ENCODE measurements at regions not wholly inside any gene's neighbourhood (a gene's known extent, or its start where the extent isn't known, plus 50 kb on each side); places are given as distances from the start of the nearest gene placed in this dataset.
A peak's percentile ranks its signal among the peaks of the same experiment; 100 is the strongest.

DNA sequence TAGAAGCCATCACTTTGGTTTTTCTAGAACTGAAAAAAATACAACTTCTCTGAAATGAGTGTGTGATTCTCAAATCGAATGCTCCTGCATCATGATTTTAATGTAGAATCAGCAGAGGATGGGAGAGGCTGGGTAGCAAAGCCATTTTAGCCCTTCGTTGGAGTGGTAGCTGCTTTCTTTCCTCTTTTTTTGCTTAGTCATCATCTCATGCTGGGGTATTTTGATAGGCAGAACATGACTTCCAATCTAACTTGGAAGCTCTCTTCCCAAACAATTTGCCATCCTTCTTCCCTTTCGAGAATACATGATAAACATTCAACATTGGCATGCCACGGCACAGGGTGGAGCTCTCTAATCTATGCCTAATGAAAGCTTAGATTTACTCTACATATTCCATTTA lies 311.2 kb upstream of the LRATD1 start:
- H3K18ac ChIP-seq (ENCODE audit: extremely low read depth, low read length): no peak overlapping the region
- no peak overlapping the region for H3K14ac ChIP-seq (ENCODE audit: insufficient read length)
- no peaks in the 10 kb centered on the region for H3K36me3 ChIP-seq (ENCODE audit: control insufficient read depth in 2 of 4, insufficient read depth in 4 of 4, low read length in 3 of 4)
- no peak overlapping the region for H3K56ac ChIP-seq (replicated peaks; ENCODE audit: insufficient read length, low read depth, low read length)
- no peak overlapping the region for H2BK20ac ChIP-seq (ENCODE audit: low read length)
- no peak overlapping the region for H3K4me2 ChIP-seq (ENCODE audit: insufficient read depth in 1 of 2, low read depth in 2 of 2, low read length in 2 of 2)
- H4K8ac ChIP-seq (ENCODE audit: extremely low read depth, insufficient read depth, low read length): no peak overlapping the region
- no peak overlapping the region for H3K4ac ChIP-seq (replicated peaks; ENCODE audit: insufficient read length, low read depth, low read length)
- H2BK12ac ChIP-seq (ENCODE audit: low read depth, low read length): no peak overlapping the region
- WGBS, 2 experiments (ENCODE audit: extremely low coverage in 1 of 2, insufficient coverage in 1 of 2, insufficient read length in 1 of 2, insufficient replicate concordance in 2 of 2, low coverage in 1 of 2, low lambda C conversion rate in 2 of 2, missing lambda C conversion rate in 1 of 2): 77% methylated on average over 4 of the region's 4 CpGs; no CpG with 5 or more reads in 1 of the 2 experiments
- no peaks in the 10 kb centered on the region for H3K27me3 ChIP-seq (replicated peaks in 1 of 4; ENCODE audit: control insufficient read depth in 3 of 4, extremely low read depth in 1 of 4, insufficient read depth in 3 of 4, low read length in 3 of 4)
- DNase-seq (ENCODE audit: low read depth in 1 of 2, low spot score in 2 of 2) (no peak), FAIRE-seq (no peak)
- no peak overlapping the region for H3K23ac ChIP-seq (ENCODE audit: insufficient read length)
- no peak overlapping the region for H3K9ac ChIP-seq (replicated peaks in 1 of 4; ENCODE audit: extremely low read depth in 1 of 4, low read depth in 3 of 4, low read length in 3 of 4)
- no peaks in the 10 kb centered on the region for H3K9me3 ChIP-seq (ENCODE audit: insufficient read depth in 2 of 2, low read depth in 1 of 2, low read length in 1 of 2)
- no peaks in the 10 kb centered on the region for H3K4me1 ChIP-seq (replicated peaks in 1 of 4; ENCODE audit: control insufficient read depth in 3 of 4, insufficient read depth in 4 of 4, low read length in 3 of 4)
- H4K5ac ChIP-seq (ENCODE audit: insufficient read length, low read depth, low read length): no peak overlapping the region
- H4K20me1 ChIP-seq (replicated peaks in 1 of 2; ENCODE audit: control insufficient read depth in 1 of 2, insufficient read depth in 2 of 2, low read length in 2 of 2): no peaks in the 10 kb centered on the region
- H3K79me1 ChIP-seq (ENCODE audit: low read depth, low read length): no peaks in the 10 kb centered on the region
- CTCF ChIA-PET (ENCODE audit: partially characterized antibody): interaction anchor here (1.0 kb wide), 1 partner anchor 29 kb away, joined by 3 read pairs; no protein-coding TSS in a partner anchor
- no peak overlapping the region for H2BK5ac ChIP-seq (ENCODE audit: low read depth, low read length)
- no peaks in the 10 kb centered on the region for H3K79me2 ChIP-seq (ENCODE audit: control insufficient read depth in 1 of 2, insufficient read depth in 2 of 2, low read length in 2 of 2)
- H2BK15ac ChIP-seq (ENCODE audit: low read length): no peak overlapping the region
- H4K91ac ChIP-seq (replicated peaks; ENCODE audit: insufficient read length, low read length): no peak overlapping the region
- POLR2A ChIA-PET (ENCODE audit: partially characterized antibody): no interaction called here
- TF ChIP-seq EP300 (IDR thresholded peaks at IDR 0.05; ENCODE audit: borderline replicate concordance in 1 of 2, low read depth in 2 of 2, low read length in 2 of 2) (no peak), ATF3 (IDR thresholded peaks at IDR 0.05; ENCODE audit: insufficient read depth, low read depth, low read length) (no peak), GTF2F1 (IDR thresholded peaks at IDR 0.05; ENCODE audit: borderline replicate concordance, low read depth, low read length) (no peak), RXRA (IDR thresholded peaks at IDR 0.05; ENCODE audit: insufficient read depth, low read depth, low read length) (no peak), MAFK (IDR thresholded peaks at IDR 0.05; ENCODE audit: low read depth, low read length) (peak; percentile 65), NRF1 (IDR thresholded peaks at IDR 0.05; ENCODE audit: low read depth, low read length) (no peak), KDM1A (IDR thresholded peaks at IDR 0.05; ENCODE audit: borderline replicate concordance, low read length) (no peak), BACH1 (IDR thresholded peaks at IDR 0.05; ENCODE audit: low read length) (0 out of 2 replicates have a peak, but pooled peaks have one; percentile 20), KDM4A (IDR thresholded peaks at IDR 0.05; ENCODE audit: low read depth, low read length, severe bottlenecking) (no peak)
- 0 out of 2 replicates have a peak overlapping the region, but pooled peaks have one; percentile 15 for H2AFZ ChIP-seq (ENCODE audit: low read length)
- no peak overlapping the region for H2AK5ac ChIP-seq (ENCODE audit: low read depth, low read length)
- no peak overlapping the region for H3K4me3 ChIP-seq (ENCODE audit: extremely low read depth in 1 of 4, insufficient read depth in 2 of 4, low read depth in 3 of 4, low read length in 4 of 4)
- no peak overlapping the region for H3K27ac ChIP-seq (ENCODE audit: low read depth, low read length)
- no peaks in the 10 kb centered on the region for H3K23me2 ChIP-seq (ENCODE audit: low read depth, low read length)
- no peak overlapping the region for H2BK120ac ChIP-seq (replicated peaks; ENCODE audit: low read depth, low read length)

Measured in H1 (cell line).